Gastrocnemius medialis (tissue), 4 donors: ENCODE measurements at regions not wholly inside any gene's neighbourhood (a gene's known extent, or its start where the extent isn't known, plus 50 kb on each side); places are given as distances from the start of the nearest gene placed in this dataset.

Experiments
- CTCF ChIP-seq, 5 experiments: fragments of 450-650 bp in 3 of 5; fragments of 200-600 bp in 2 of 5; sonication (generic) in 2 of 5; IDR thresholded peaks in 4 of 5; conservative IDR thresholded peaks in 1 of 5; 1 replicate in 4 of 5; 2 replicates in 1 of 5; pipeline ENCODE4 v1.5.1; 2016 to 2019; ENCODE audit warnings: antibody characterized with exemption in 5 of 5, mild to moderate bottlenecking in 3 of 5, moderate library complexity in 3 of 5
- POLR2A ChIP-seq, 2 donors: fragments of 450-650 bp; IDR thresholded peaks; one replicate each; pipeline ENCODE4 v1.6.1; 2017; ENCODE audit warnings: antibody characterized with exemption in 2 of 2, mild to moderate bottlenecking in 2 of 2, moderate library complexity in 2 of 2

GRCh38 chr13:105329359-105329758, 1206.1 kb downstream of the EFNB2 start:
- TF ChIP-seq CTCF (IDR thresholded peaks at IDR 0.05 in 4 of 5, conservative IDR thresholded peaks at IDR 0.05 in 1 of 5): no peak
- TF ChIP-seq POLR2A (IDR thresholded peaks at IDR 0.05): no peak
